B cell (primary cell): ENCODE measurements at regions not wholly inside any gene's neighbourhood (a gene's known extent, or its start where the extent isn't known, plus 50 kb on each side); places are given as distances from the start of the nearest gene placed in this dataset.

Experiments used
- ATAC-seq: fragments of 200-7000 bp; cut with Tn5 transposase; one replicate; pipeline ENCODE4 v1.10.0; 2021; ENCODE audit warnings: low read depth, mild to moderate bottlenecking, moderate number of reproducible peaks, moderate library complexity
- CTCF ChIA-PET: fragments of 350-600 bp; sonication (Branson Sonifier 250); formaldehyde crosslinking; loops from one replicate; lab custom pipeline; 2021; ENCODE audit warnings: antibody characterized with exemption, inconsistent platforms; lab: Charles Lee
- POLR2A ChIA-PET: fragments of 350-600 bp; sonication (Branson Sonifier 250); formaldehyde crosslinking; loops from one replicate; lab custom pipeline; 2021; ENCODE audit warnings: antibody characterized with exemption; lab: Charles Lee
- DNase-seq: peaks from one replicate; pipeline ENCODE4 v3.0.0; 2013
- H2AFZ ChIP-seq: 2 replicates; pipeline ENCODE4 v1.6.1; 2012; ENCODE audit warnings: mild to moderate bottlenecking, low read depth, low read length; ENCODE audit not compliant: insufficient read depth, poor library complexity, severe bottlenecking
- H3K27ac ChIP-seq, 2 donors: 1 replicate in 1 of 2; 2 replicates in 1 of 2; pipeline ENCODE4 v1.5.1; 2012 to 2013; ENCODE audit warnings: low read length in 2 of 2, mild to moderate bottlenecking in 2 of 2, moderate library complexity in 1 of 2
- H3K27me3 ChIP-seq, 4 experiments: fragments of 200-600 bp in 1 of 4; sonication (generic) in 1 of 4; replicated peaks in 1 of 4; 1 replicate in 2 of 4; 2 replicates in 2 of 4; pipeline versions ENCODE4 v1.6.1 to v1.7.0; 2013 to 2016; ENCODE audit warnings: low read length in 3 of 4, mild to moderate bottlenecking in 2 of 4, mixed read lengths in 1 of 4, moderate library complexity in 1 of 4; ENCODE audit not compliant: insufficient read depth in 4 of 4, control insufficient read depth in 3 of 4; ENCODE audit errors: control extremely low read depth in 1 of 4
- H3K36me3 ChIP-seq, 2 experiments: replicated peaks in 1 of 2; 1 replicate in 1 of 2; 2 replicates in 1 of 2; pipeline versions ENCODE4 v1.6.1 to v1.7.1; 2013; ENCODE audit warnings: low read length in 1 of 2; ENCODE audit not compliant: insufficient read depth in 2 of 2, control insufficient read depth in 1 of 2; ENCODE audit errors: control extremely low read depth in 1 of 2, extremely low read depth in 1 of 2
- H3K4me1 ChIP-seq, 2 donors: fragments of 200-600 bp in 1 of 2; sonication (generic) in 1 of 2; 1 replicate in 1 of 2; 2 replicates in 1 of 2; pipeline versions ENCODE4 v1.5.1 to v1.6.1; 2013 to 2017; ENCODE audit warnings: low read length in 2 of 2; ENCODE audit not compliant: control insufficient read depth in 2 of 2, insufficient read depth in 2 of 2
- H3K4me2 ChIP-seq: replicated peaks from 2 replicates; pipeline ENCODE3; 2012; ENCODE audit warnings: mild to moderate bottlenecking, low read depth, low read length; ENCODE audit not compliant: poor library complexity, severe bottlenecking
- H3K4me3 ChIP-seq, 5 experiments: fragments of 200-600 bp in 1 of 5; sonication (generic) in 1 of 5; 1 replicate in 3 of 5; 2 replicates in 2 of 5; pipeline versions ENCODE4 v1.5.1 to v1.7.0; 2011 to 2016; ENCODE audit warnings: low read length in 4 of 5, mild to moderate bottlenecking in 4 of 5, low read depth in 2 of 5, control low read depth in 1 of 5, moderate library complexity in 1 of 5; ENCODE audit not compliant: insufficient read depth in 1 of 5; ENCODE audit errors: control extremely low read depth in 1 of 5, extremely low read depth in 1 of 5
- H3K79me2 ChIP-seq: fragments of 200-600 bp; sonication (generic); one replicate; pipeline ENCODE4 v1.6.0; 2016; ENCODE audit warnings: low read length; ENCODE audit not compliant: control insufficient read depth, insufficient read depth
- H3K9ac ChIP-seq: fragments of 200-600 bp; sonication (generic); 2 replicates; pipeline ENCODE4 v1.6.1; 2017; ENCODE audit warnings: mild to moderate bottlenecking, low read length, moderate library complexity
- H3K9me3 ChIP-seq, 3 donors: one replicate each; pipeline versions ENCODE4 v1.6.1 to v1.7.1; 2013; ENCODE audit warnings: low read length in 2 of 3; ENCODE audit not compliant: control insufficient read depth in 2 of 3, insufficient read depth in 1 of 3; ENCODE audit errors: control extremely low read depth in 1 of 3
- H4K20me1 ChIP-seq: 2 replicates; pipeline ENCODE4 v1.6.0; 2012; ENCODE audit warnings: mild to moderate bottlenecking, low read length; ENCODE audit not compliant: insufficient read depth, control insufficient read depth, poor library complexity, severe bottlenecking
- H3K27ac Mint-ChIP-seq: one replicate; pipeline ENCODE4 v1.8.0; 2021; ENCODE audit warnings: mixed read lengths
- H3K27me3 Mint-ChIP-seq: one replicate; pipeline ENCODE4 v1.8.0; 2021; ENCODE audit warnings: mixed read lengths
- H3K4me1 Mint-ChIP-seq: one replicate; pipeline ENCODE4 v1.8.0; 2021; ENCODE audit warnings: mixed read lengths
- H3K4me3 Mint-ChIP-seq: one replicate; pipeline ENCODE4 v1.8.0; 2021; ENCODE audit warnings: mixed read lengths
- H3K9me3 Mint-ChIP-seq: one replicate; pipeline ENCODE4 v1.8.0; 2022; ENCODE audit warnings: mixed read lengths; ENCODE audit not compliant: insufficient read depth
- EZH2 ChIP-seq: IDR thresholded peaks from 2 replicates; pipeline ENCODE4 v1.6.1; 2012; ENCODE audit warnings: borderline replicate concordance, low read depth, mild to moderate bottlenecking, moderate library complexity, low read length; ENCODE audit not compliant: insufficient read depth, poor library complexity, severe bottlenecking
- WGBS: methylation state at CpG from one replicate; pipeline ENCODE4 v1.1.5; 2013; ENCODE audit warnings: missing lambda C conversion rate; ENCODE audit not compliant: insufficient coverage; 5-methylcytosine and 5-hydroxymethylcytosine counted together
- intact Hi-C: fragments of 100-400 bp; cut with micrococcal nuclease; formaldehyde crosslinking; loops from one replicate; pipeline ENCODE4 v1.10.0; 2022
- TF ChIP-seq, protein P1 (sequence below): fragments of 200-600 bp; IDR thresholded peaks from one replicate; pipeline ENCODE4 v1.8.0; 2022; ENCODE audit warnings: antibody characterized with exemption, mild to moderate bottlenecking

DNA sequence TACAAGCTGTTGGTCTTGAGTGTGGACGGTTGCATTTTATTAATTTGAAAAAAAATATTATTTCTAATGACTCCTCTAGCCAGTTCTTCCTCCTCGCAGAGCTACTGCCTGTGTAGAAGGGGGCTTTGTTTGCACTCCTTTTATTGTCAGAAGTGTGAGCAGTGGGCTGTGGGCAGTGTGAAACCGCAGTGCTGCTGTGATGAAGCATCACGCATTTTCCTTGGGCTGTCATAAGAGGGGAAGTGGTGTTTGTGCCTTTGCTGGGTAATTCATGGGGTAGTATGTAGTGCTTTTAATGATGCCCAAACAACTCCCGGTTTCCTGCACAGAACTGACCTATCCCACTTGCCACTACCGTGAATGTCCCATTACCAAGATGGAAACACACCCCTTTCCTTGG, 357.3 kb downstream of the ZNF536 start:
- ChIA-PET POLR2A (no interaction called here), CTCF (no interaction called here)
- Mint-ChIP-seq H3K4me3 (no peak overlapping the region), H3K27me3 (no peaks in the 10 kb centered on the region), H3K9me3 (no peaks in the 10 kb centered on the region), H3K27ac (no peak overlapping the region), H3K4me1 (no peaks in the 10 kb centered on the region)
- H3K9ac ChIP-seq: no peak overlapping the region
- H3K36me3 ChIP-seq: no peaks in the 10 kb centered on the region
- TF ChIP-seq, protein P1, sequence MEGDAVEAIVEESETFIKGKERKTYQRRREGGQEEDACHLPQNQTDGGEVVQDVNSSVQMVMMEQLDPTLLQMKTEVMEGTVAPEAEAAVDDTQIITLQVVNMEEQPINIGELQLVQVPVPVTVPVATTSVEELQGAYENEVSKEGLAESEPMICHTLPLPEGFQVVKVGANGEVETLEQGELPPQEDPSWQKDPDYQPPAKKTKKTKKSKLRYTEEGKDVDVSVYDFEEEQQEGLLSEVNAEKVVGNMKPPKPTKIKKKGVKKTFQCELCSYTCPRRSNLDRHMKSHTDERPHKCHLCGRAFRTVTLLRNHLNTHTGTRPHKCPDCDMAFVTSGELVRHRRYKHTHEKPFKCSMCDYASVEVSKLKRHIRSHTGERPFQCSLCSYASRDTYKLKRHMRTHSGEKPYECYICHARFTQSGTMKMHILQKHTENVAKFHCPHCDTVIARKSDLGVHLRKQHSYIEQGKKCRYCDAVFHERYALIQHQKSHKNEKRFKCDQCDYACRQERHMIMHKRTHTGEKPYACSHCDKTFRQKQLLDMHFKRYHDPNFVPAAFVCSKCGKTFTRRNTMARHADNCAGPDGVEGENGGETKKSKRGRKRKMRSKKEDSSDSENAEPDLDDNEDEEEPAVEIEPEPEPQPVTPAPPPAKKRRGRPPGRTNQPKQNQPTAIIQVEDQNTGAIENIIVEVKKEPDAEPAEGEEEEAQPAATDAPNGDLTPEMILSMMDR: no peak
- TF ChIP-seq EZH2: no peak
- no peak overlapping the region for H2AFZ ChIP-seq
- no peak overlapping the region for H3K4me3 ChIP-seq
- intact Hi-C loops: no loop called here
- no peak overlapping the region for H3K27ac ChIP-seq
- H3K4me2 ChIP-seq: no peak overlapping the region
- no peaks in the 10 kb centered on the region for H3K4me1 ChIP-seq
- H3K79me2 ChIP-seq: no peaks in the 10 kb centered on the region
- no peak for DNase-seq
- ATAC-seq: no peak
- H3K9me3 ChIP-seq: peaks cover 0 to 15% (median 0%) of the 10 kb centered on the region in 3 donors
- WGBS: no CpG with 5 or more reads among the region's 6 CpGs
- no peaks in the 10 kb centered on the region for H3K27me3 ChIP-seq
- H4K20me1 ChIP-seq: no peaks in the 10 kb centered on the region

DNA sequence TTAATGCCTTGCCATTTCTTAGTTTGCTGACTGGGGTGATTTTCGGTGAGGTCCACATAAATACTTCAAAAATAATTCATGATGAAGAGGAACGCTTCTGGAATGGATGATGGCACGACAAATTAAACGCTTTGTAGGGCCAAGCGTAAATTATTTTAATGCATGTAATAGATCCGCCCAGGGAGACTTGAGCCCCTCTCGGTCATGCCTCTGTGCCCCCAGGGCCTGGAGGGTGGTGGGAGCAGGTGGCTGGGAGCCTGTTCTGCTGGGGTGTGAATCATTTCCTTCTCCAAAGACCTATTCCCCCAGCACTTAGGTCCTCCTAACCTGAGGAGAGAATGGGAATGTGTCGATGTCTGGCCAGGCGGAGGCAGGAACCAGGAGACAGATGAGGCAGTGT, 350.6 kb downstream of the ZNF536 start:
- no peaks in the 10 kb centered on the region for H4K20me1 ChIP-seq

More for the DNA sequence above, 350.6 kb downstream of the ZNF536 start:
- no peaks in the 10 kb centered on the region for H3K79me2 ChIP-seq
- H3K27ac ChIP-seq: no peak overlapping the region
- Mint-ChIP-seq H3K9me3 (no peaks in the 10 kb centered on the region), H3K4me1 (peaks cover 11% of the 10 kb centered on the region), H3K27ac (no peak overlapping the region), H3K27me3 (no peaks in the 10 kb centered on the region), H3K4me3 (no peak overlapping the region)
- intact Hi-C loops: no loop called here
- 97% methylated on average over 6 of the region's 9 CpGs for WGBS
- no peak overlapping the region for H2AFZ ChIP-seq
- no peak for DNase-seq
- peaks cover 0 to 4% (median 0%) of the 10 kb centered on the region in 4 experiments for H3K27me3 ChIP-seq
- peaks cover 0 to 12% (median 0%) of the 10 kb centered on the region in 3 donors for H3K9me3 ChIP-seq
- TF ChIP-seq EZH2: no peak
- TF ChIP-seq, protein P1: no peak
- ChIA-PET POLR2A (no interaction called here), CTCF (no interaction called here)
- no peaks in the 10 kb centered on the region for H3K36me3 ChIP-seq
- no peak overlapping the region for H3K9ac ChIP-seq
- ATAC-seq: no peak
- H3K4me3 ChIP-seq: no peak overlapping the region
- H3K4me1 ChIP-seq: peaks cover 4 to 6% of the 10 kb centered on the region in 2 donors
- no peak overlapping the region for H3K4me2 ChIP-seq
